OCI-LY7 (cell line): ENCODE measurements at regions not wholly inside any gene's neighbourhood (a gene's known extent, or its start where the extent isn't known, plus 50 kb on each side); places are given as distances from the start of the nearest gene placed in this dataset.

Source experiments
- CTCF ChIP-seq: fragments of 200-600 bp; sonication (generic); conservative IDR thresholded peaks from 2 replicates; pipeline ENCODE4 v1.5.1; 2014; ENCODE audit warnings: mild to moderate bottlenecking, antibody characterized with exemption, low read length, moderate library complexity, mixed read lengths
- EZH2phosphoT487 ChIP-seq: fragments of 200-600 bp; sonication (generic); IDR thresholded peaks from 2 replicates; pipeline ENCODE4 v1.6.1; 2018; ENCODE audit warnings: low read depth, borderline replicate concordance, mild to moderate bottlenecking, mixed run types, antibody characterized with exemption, low read length, moderate library complexity, mixed read lengths

GRCh38 chr12:90090929-90091651, 382.5 kb upstream of the ATP2B1 start:
- TF ChIP-seq CTCF: no peak
- TF ChIP-seq EZH2phosphoT487: no peak
